Neural cell (in vitro differentiated cells): ENCODE measurements at regions not wholly inside any gene's neighbourhood (a gene's known extent, or its start where the extent isn't known, plus 50 kb on each side); places are given as distances from the start of the nearest gene placed in this dataset.

Experiments
- H2AFZ ChIP-seq: fragments of 200-600, 300-800 bp; sonication (generic), shearing (Covaris generic); 2 replicates; pipeline ENCODE4 v1.6.0; 2014; ENCODE audit warnings: low read depth, mild to moderate bottlenecking, antibody characterized with exemption, low read length, moderate library complexity
- H3F3A ChIP-seq: fragments of 200-600 bp; shearing (Covaris generic); 2 replicates; pipeline ENCODE4 v1.6.1; 2016; ENCODE audit warnings: mild to moderate bottlenecking, moderate library complexity, mixed read lengths, antibody characterized with exemption, low read length; ENCODE audit not compliant: insufficient read depth, poor library complexity, severe bottlenecking
- H3K27ac ChIP-seq: fragments of 200-600, 300-800 bp; sonication (generic), shearing (Covaris generic); 2 replicates; pipeline ENCODE4 v1.5.1; 2014; ENCODE audit warnings: mild to moderate bottlenecking, low read length, moderate library complexity
- H3K27me3 ChIP-seq: fragments of 300-800, 200-600 bp; sonication (generic), shearing (Covaris generic); 2 replicates; pipeline ENCODE4 v1.6.0; 2014; ENCODE audit warnings: mild to moderate bottlenecking, low read depth, low read length, moderate library complexity; ENCODE audit not compliant: insufficient read depth
- H3K36me3 ChIP-seq: fragments of 300-800, 200-600 bp; sonication (generic), shearing (Covaris generic); 2 replicates; pipeline ENCODE4 v1.5.1; 2014; ENCODE audit warnings: mild to moderate bottlenecking, antibody characterized with exemption, low read length, moderate library complexity; ENCODE audit not compliant: insufficient read depth
- H3K4me2 ChIP-seq: fragments of 300-800, 200-600 bp; sonication (generic), shearing (Covaris generic); 2 replicates; pipeline ENCODE4 v1.6.0; 2014; ENCODE audit warnings: mild to moderate bottlenecking, low read length
- H3K4me3 ChIP-seq: fragments of 300-800, 200-600 bp; sonication (generic), shearing (Covaris generic); 2 replicates; pipeline ENCODE4 v1.5.1; 2014; ENCODE audit warnings: mild to moderate bottlenecking, low read length, moderate library complexity
- H3K79me2 ChIP-seq: fragments of 200-600 bp; shearing (Covaris generic); replicated peaks from 2 replicates; pipeline ENCODE4 v1.6.0; 2014; ENCODE audit warnings: mild to moderate bottlenecking, low read length, moderate library complexity; ENCODE audit not compliant: insufficient read depth
- H3K9ac ChIP-seq: fragments of 300-800, 200-600 bp; sonication (generic), shearing (Covaris generic); 2 replicates; pipeline ENCODE4 v1.6.1; 2016; ENCODE audit warnings: mild to moderate bottlenecking, low read length, mixed read lengths
- H3K9me2 ChIP-seq: fragments of 200-600 bp; shearing (Covaris generic); 2 replicates; pipeline ENCODE4 v1.6.1; 2016; ENCODE audit warnings: mild to moderate bottlenecking, low read length, mixed read lengths; ENCODE audit not compliant: insufficient read depth
- H3K9me3 ChIP-seq: fragments of 200-600, 300-800 bp; sonication (generic), shearing (Covaris generic); 2 replicates; pipeline ENCODE4 v1.6.1; 2016; ENCODE audit warnings: mild to moderate bottlenecking, mixed run types, low read length, moderate library complexity, mixed read lengths
- H4K20me1 ChIP-seq: fragments of 200-600 bp; shearing (Covaris generic); 2 replicates; pipeline ENCODE4 v1.6.1; 2016; ENCODE audit warnings: mild to moderate bottlenecking, mixed run types; ENCODE audit not compliant: insufficient read depth
- CTCF ChIP-seq: fragments of 450-650 bp; IDR thresholded peaks from 2 replicates; pipeline ENCODE4 v1.5.1; 2014; ENCODE audit warnings: antibody characterized with exemption, mild to moderate bottlenecking, moderate library complexity; ENCODE audit not compliant: poor library complexity, severe bottlenecking
- EP300 ChIP-seq: fragments of 450-650 bp; conservative IDR thresholded peaks from 2 replicates; pipeline ENCODE4 v1.6.1; 2014; ENCODE audit warnings: antibody characterized with exemption, mild to moderate bottlenecking, moderate library complexity; ENCODE audit not compliant: poor library complexity, severe bottlenecking
- EZH2 ChIP-seq: fragments of 200-600, 300-800 bp; shearing (Covaris generic), sonication (generic); IDR thresholded peaks from 2 replicates; pipeline ENCODE4 v1.6.1; 2014; ENCODE audit warnings: antibody characterized with exemption, low read length, borderline replicate concordance, mild to moderate bottlenecking; ENCODE audit not compliant: insufficient read depth, poor library complexity, severe bottlenecking
- MXI1 ChIP-seq: fragments of 450-650 bp; conservative IDR thresholded peaks from 2 replicates; pipeline ENCODE4 v1.6.1; 2014; ENCODE audit warnings: antibody characterized with exemption, mild to moderate bottlenecking; ENCODE audit not compliant: poor library complexity, severe bottlenecking
- POLR2AphosphoS5 ChIP-seq: IDR thresholded peaks from 2 replicates; pipeline ENCODE4 v1.6.1; 2012
- RAD21 ChIP-seq: fragments of 450-650 bp; conservative IDR thresholded peaks from 2 replicates; pipeline ENCODE4 v1.6.1; 2014; ENCODE audit warnings: antibody characterized with exemption, mild to moderate bottlenecking, moderate library complexity
- REST ChIP-seq: IDR thresholded peaks from 2 replicates; pipeline ENCODE4 v1.6.1; 2012; ENCODE audit warnings: borderline replicate concordance
- SMC3 ChIP-seq: fragments of 450-650 bp; conservative IDR thresholded peaks from 2 replicates; pipeline ENCODE4 v1.6.1; 2014; ENCODE audit warnings: antibody characterized with exemption, mild to moderate bottlenecking, moderate library complexity; ENCODE audit not compliant: poor library complexity
- TAF1 ChIP-seq: IDR thresholded peaks from 2 replicates; pipeline ENCODE4 v1.6.1; 2012; ENCODE audit warnings: low read depth

- Histone ChIP-seq H2AFZ (no peak overlapping the region), H3K79me2 (no peaks in the 10 kb centered on the region), H3K9me2 (no peaks in the 10 kb centered on the region), H3K4me2 (no peak overlapping the region), H3F3A (no peaks in the 10 kb centered on the region), H3K9me3 (no peaks in the 10 kb centered on the region), H3K9ac (no peak overlapping the region), H4K20me1 (no peaks in the 10 kb centered on the region), H3K4me3 (no peak overlapping the region), H3K27me3 (no peaks in the 10 kb centered on the region), H3K36me3 (no peaks in the 10 kb centered on the region), H3K27ac (no peak overlapping the region)
- no peak for TF ChIP-seq MXI1
- no peak for TF ChIP-seq REST
- no peak for TF ChIP-seq EZH2
- TF ChIP-seq CTCF, result no peak
- TF ChIP-seq TAF1, result no peak
- no peak for TF ChIP-seq EP300
- TF ChIP-seq SMC3, result no peak
- no peak for TF ChIP-seq POLR2AphosphoS5
- TF ChIP-seq RAD21, result no peak
Observed at GRCh38 chr9:16076511-16076910, 523.7 kb downstream of the CCDC171 start.

GRCh38 chr9:16082796-16083195 is 530.0 kb downstream of the CCDC171 start:
- Histone ChIP-seq H3K9ac (no peak overlapping the region), H3K79me2 (no peaks in the 10 kb centered on the region), H3K9me2 (no peaks in the 10 kb centered on the region), H3K27me3 (no peaks in the 10 kb centered on the region), H3K36me3 (no peaks in the 10 kb centered on the region), H2AFZ (no peak overlapping the region), H3F3A (no peaks in the 10 kb centered on the region), H3K4me3 (no peak overlapping the region), H3K9me3 (no peaks in the 10 kb centered on the region), H4K20me1 (no peaks in the 10 kb centered on the region), H3K27ac (no peak overlapping the region), H3K4me2 (no peak overlapping the region)
- TF ChIP-seq CTCF (no peak), SMC3 (no peak), TAF1 (no peak), POLR2AphosphoS5 (no peak), EP300 (no peak), EZH2 (no peak), MXI1 (no peak), RAD21 (no peak), REST (no peak)
